DOHH2 (cell line): ENCODE measurements at regions not wholly inside any gene's neighbourhood (a gene's known extent, or its start where the extent isn't known, plus 50 kb on each side); places are given as distances from the start of the nearest gene placed in this dataset.

Experiments used
- CTCF ChIP-seq: fragments of 200-600 bp; sonication (generic); IDR thresholded peaks from one replicate; pipeline ENCODE4 v1.5.1; 2014; ENCODE audit warnings: antibody characterized with exemption, mild to moderate bottlenecking, low read depth, low read length; ENCODE audit not compliant: poor library complexity, severe bottlenecking
- EZH2phosphoT487 ChIP-seq: fragments of 200-600 bp; sonication (generic); IDR thresholded peaks from 2 replicates; pipeline ENCODE4 v1.6.1; 2017; ENCODE audit warnings: borderline replicate concordance, mild to moderate bottlenecking, antibody characterized with exemption, low read length, moderate library complexity, mixed read lengths

DNA sequence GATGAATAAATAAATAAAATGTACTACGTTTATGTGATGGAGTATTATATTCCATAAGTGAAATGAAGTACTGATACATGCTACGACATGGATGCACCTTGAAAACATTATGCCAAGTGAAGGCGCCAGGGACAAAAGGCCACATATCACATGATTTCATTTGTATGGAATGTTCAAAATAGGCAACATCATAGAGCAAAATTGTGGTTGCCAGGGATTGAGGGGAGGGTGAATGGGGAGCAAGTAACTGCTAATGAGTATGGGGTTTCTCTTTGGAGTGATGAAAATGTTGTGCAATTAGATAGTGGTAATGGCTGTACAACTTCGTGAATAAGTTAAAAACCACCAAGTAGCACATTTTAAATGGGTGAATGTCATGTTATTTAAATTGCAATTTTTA, 132.8 kb downstream of the SLC38A4 start:
- TF ChIP-seq CTCF (no peak), EZH2phosphoT487 (no peak)
